ENCODE measurements at regions not wholly inside any gene's neighbourhood (a gene's known extent, or its start where the extent isn't known, plus 50 kb on each side); places are given as distances from the start of the nearest gene placed in this dataset.

DNA sequence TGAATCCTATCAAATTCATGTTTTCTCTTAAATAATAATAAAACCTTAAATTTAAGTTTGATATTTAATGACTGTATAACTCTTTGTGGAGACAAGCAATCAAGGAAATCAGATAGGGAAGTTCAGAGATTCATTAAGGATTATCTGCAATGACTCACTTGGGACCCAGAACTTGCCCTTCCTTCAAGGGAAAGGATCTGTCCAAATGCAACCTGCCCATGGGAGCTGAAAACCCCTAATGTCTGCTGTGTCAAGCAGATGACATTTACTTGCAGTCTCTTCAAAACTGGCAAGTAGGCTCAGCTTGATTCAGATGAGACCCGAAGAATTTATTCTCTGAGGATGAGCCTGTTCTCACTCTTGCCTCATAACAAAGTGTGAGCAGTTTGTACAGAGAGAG is 1577.6 kb downstream of the EFNA5 start:
- intact Hi-C loops (cut with DNase I), result no loop called here
- TF ChIP-seq, protein P1, sequence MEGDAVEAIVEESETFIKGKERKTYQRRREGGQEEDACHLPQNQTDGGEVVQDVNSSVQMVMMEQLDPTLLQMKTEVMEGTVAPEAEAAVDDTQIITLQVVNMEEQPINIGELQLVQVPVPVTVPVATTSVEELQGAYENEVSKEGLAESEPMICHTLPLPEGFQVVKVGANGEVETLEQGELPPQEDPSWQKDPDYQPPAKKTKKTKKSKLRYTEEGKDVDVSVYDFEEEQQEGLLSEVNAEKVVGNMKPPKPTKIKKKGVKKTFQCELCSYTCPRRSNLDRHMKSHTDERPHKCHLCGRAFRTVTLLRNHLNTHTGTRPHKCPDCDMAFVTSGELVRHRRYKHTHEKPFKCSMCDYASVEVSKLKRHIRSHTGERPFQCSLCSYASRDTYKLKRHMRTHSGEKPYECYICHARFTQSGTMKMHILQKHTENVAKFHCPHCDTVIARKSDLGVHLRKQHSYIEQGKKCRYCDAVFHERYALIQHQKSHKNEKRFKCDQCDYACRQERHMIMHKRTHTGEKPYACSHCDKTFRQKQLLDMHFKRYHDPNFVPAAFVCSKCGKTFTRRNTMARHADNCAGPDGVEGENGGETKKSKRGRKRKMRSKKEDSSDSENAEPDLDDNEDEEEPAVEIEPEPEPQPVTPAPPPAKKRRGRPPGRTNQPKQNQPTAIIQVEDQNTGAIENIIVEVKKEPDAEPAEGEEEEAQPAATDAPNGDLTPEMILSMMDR (IDR thresholded peaks at IDR 0.05; ENCODE audit: borderline replicate concordance, extremely low read depth, insufficient read depth), result no peak

DNA sequence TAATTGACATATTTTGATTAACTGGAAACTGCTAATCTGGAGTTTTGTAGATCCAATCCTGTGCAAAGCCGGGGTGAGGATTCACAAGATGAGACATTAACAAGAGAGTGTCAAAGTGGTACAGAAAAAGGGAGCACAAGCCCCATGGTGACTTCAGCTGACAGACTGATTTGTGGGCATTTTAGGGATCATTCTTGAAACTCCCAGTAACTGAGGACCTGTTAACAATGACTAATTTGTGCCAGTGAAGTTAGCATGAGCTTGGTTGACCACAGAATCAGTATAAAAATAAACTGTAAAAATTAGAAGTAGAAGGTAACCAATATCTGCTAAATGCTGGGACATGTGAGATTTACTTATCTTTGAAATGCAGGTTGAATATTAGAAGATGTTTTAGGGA is 1578.3 kb downstream of the EFNA5 start:
- intact Hi-C loops (cut with DNase I), result no loop called here
- TF ChIP-seq, protein P1 (IDR thresholded peaks at IDR 0.05; ENCODE audit: borderline replicate concordance, extremely low read depth, insufficient read depth), result no peak
- FAIRE-seq, result no peak

More for the DNA sequence above, 1577.6 kb downstream of the EFNA5 start:
- Histone ChIP-seq H3K27me3 (ENCODE audit: control insufficient read depth, insufficient read depth, low read length) (no peaks in the 10 kb centered on the region), H3K9me3 (ENCODE audit: control insufficient read depth in 2 of 3, insufficient read depth in 1 of 3, low read length in 3 of 3) (no peaks in the 10 kb centered on the region), H3K27ac (ENCODE audit: low read depth in 2 of 2, low read length in 2 of 2) (no peak overlapping the region), H3K4me3 (ENCODE audit: low read length in 3 of 3) (no peak overlapping the region), H3K9ac (ENCODE audit: low read length in 3 of 3) (no peak overlapping the region), H3K4me1 (ENCODE audit: control insufficient read depth in 2 of 3, insufficient read depth in 2 of 3, low read depth in 1 of 3, low read length in 3 of 3) (no peaks in the 10 kb centered on the region), H3K36me3 (ENCODE audit: control insufficient read depth in 2 of 3, insufficient read depth in 3 of 3, low read length in 3 of 3) (no peaks in the 10 kb centered on the region)
- no peak for DNase-seq
- FAIRE-seq, result no peak

DNA sequence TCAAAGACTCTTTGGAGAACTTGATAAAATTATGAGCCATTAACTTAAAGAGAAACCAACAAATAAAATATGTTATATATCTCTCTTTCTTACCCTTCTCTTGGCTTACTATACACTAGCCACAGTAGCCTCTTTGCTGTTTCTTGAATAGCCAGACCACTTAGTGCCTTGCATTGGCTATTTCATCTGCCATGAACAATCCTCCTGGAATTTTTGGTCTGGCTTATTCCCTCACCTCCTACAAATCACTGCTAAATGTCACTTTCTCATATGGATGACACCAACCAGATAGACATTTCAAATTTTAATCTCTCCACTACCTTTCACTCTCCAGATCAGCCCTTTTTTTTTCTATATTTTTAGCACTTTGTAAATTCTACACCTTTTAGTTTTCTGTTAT is 1581.7 kb downstream of the EFNA5 start:
- intact Hi-C loops (cut with DNase I), result no loop called here

More for the DNA sequence above, 1578.3 kb downstream of the EFNA5 start:
- no peak overlapping the region for H3K9ac ChIP-seq (ENCODE audit: low read length in 3 of 3)
- H3K27ac ChIP-seq (ENCODE audit: low read depth in 2 of 2, low read length in 2 of 2), result no peak overlapping the region
- no peaks in the 10 kb centered on the region for H3K27me3 ChIP-seq (ENCODE audit: control insufficient read depth, insufficient read depth, low read length)
- no peak for DNase-seq
- H3K9me3 ChIP-seq (ENCODE audit: control insufficient read depth in 2 of 3, insufficient read depth in 1 of 3, low read length in 3 of 3), result no peaks in the 10 kb centered on the region
- H3K4me3 ChIP-seq (ENCODE audit: low read length in 3 of 3), result no peak overlapping the region
- no peaks in the 10 kb centered on the region for H3K36me3 ChIP-seq (ENCODE audit: control insufficient read depth in 2 of 3, insufficient read depth in 3 of 3, low read length in 3 of 3)
- no peaks in the 10 kb centered on the region for H3K4me1 ChIP-seq (ENCODE audit: control insufficient read depth in 2 of 3, insufficient read depth in 2 of 3, low read depth in 1 of 3, low read length in 3 of 3)

More for the DNA sequence above, 1581.7 kb downstream of the EFNA5 start:
- no peak overlapping the region for H3K9ac ChIP-seq (ENCODE audit: low read length in 3 of 3)
- no peaks in the 10 kb centered on the region for H3K27me3 ChIP-seq (ENCODE audit: control insufficient read depth, insufficient read depth, low read length)
- no peaks in the 10 kb centered on the region for H3K4me1 ChIP-seq (ENCODE audit: control insufficient read depth in 2 of 3, insufficient read depth in 2 of 3, low read depth in 1 of 3, low read length in 3 of 3)
- H3K9me3 ChIP-seq (ENCODE audit: control insufficient read depth in 2 of 3, insufficient read depth in 1 of 3, low read length in 3 of 3), result no peaks in the 10 kb centered on the region
- no peak overlapping the region for H3K4me3 ChIP-seq (ENCODE audit: low read length in 3 of 3)
- TF ChIP-seq, protein P1 (IDR thresholded peaks at IDR 0.05; ENCODE audit: borderline replicate concordance, extremely low read depth, insufficient read depth), result no peak
- no peaks in the 10 kb centered on the region for H3K36me3 ChIP-seq (ENCODE audit: control insufficient read depth in 2 of 3, insufficient read depth in 3 of 3, low read length in 3 of 3)
- H3K27ac ChIP-seq (ENCODE audit: low read depth in 2 of 2, low read length in 2 of 2), result no peak overlapping the region
- DNase-seq, result no peak
- no peak for FAIRE-seq
